Activated CD8-positive, alpha-beta memory T cell treated with anti-CD3 and anti-CD28 coated beads for 24 hours (primary cell): ENCODE measurements at regions not wholly inside any gene's neighbourhood (a gene's known extent, or its start where the extent isn't known, plus 50 kb on each side); places are given as distances from the start of the nearest gene placed in this dataset.

Source experiments
- DNase-seq: peaks from one replicate; pipeline ENCODE4 v3.0.0-alpha.2; 2020

- no peak for DNase-seq
Observed at GRCh38 chr13:110773480-110773879, 60.0 kb downstream of the ING1 start.

- no peak for DNase-seq
Observed at GRCh38 chr13:110774051-110774450, 60.6 kb downstream of the ING1 start.

- no peak for DNase-seq
Observed at GRCh38 chr13:110774490-110774889, 61.0 kb downstream of the ING1 start.

GRCh38 chr13:110775576-110775975, 62.1 kb downstream of the ING1 start:
- no peak for DNase-seq

- DNase-seq, result no peak
Observed at GRCh38 chr13:110777251-110777820, 63.8 kb downstream of the ING1 start.

GRCh38 chr13:110779022-110779421, 65.5 kb downstream of the ING1 start:
- no peak for DNase-seq

GRCh38 chr13:110780422-110780821, 66.9 kb downstream of the ING1 start:
- DNase-seq, result no peak

GRCh38 chr13:110782185-110782584, 68.7 kb downstream of the ING1 start:
- no peak for DNase-seq

GRCh38 chr13:110784704-110785103, 71.2 kb downstream of the ING1 start:
- DNase-seq, result no peak

- no peak for DNase-seq
Observed at GRCh38 chr13:110788778-110789177, 75.3 kb downstream of the ING1 start.

GRCh38 chr13:110789871-110790270, 76.4 kb downstream of the ING1 start:
- no peak for DNase-seq

GRCh38 chr13:110790371-110790770, 76.9 kb downstream of the ING1 start:
- DNase-seq, result no peak

- DNase-seq, result no peak
Observed at GRCh38 chr13:110794209-110794608, 80.7 kb downstream of the ING1 start.

- DNase-seq, result no peak
Observed at GRCh38 chr13:110797230-110797877, 83.9 kb downstream of the ING1 start.

GRCh38 chr13:110798081-110798994, 84.8 kb downstream of the ING1 start:
- no peak for DNase-seq

- no peak for DNase-seq
Observed at GRCh38 chr13:110799246-110800236, 86.0 kb downstream of the ING1 start.

- no peak for DNase-seq
Observed at GRCh38 chr13:110801044-110801443, 87.5 kb downstream of the ING1 start.

GRCh38 chr13:110802260-110802659, 88.8 kb downstream of the ING1 start:
- no peak for DNase-seq

- no peak for DNase-seq
Observed at GRCh38 chr13:110806636-110807035, 93.1 kb downstream of the ING1 start.

GRCh38 chr13:110807546-110807945, 94.0 kb downstream of the ING1 start:
- no peak for DNase-seq

GRCh38 chr13:110808138-110808537, 94.6 kb downstream of the ING1 start:
- DNase-seq, result no peak

- DNase-seq, result no peak
Observed at GRCh38 chr13:110809871-110810486, 96.5 kb downstream of the ING1 start.
